ENCODE measurements at regions not wholly inside any gene's neighbourhood (a gene's known extent, or its start where the extent isn't known, plus 50 kb on each side); places are given as distances from the start of the nearest gene placed in this dataset.
A peak's percentile ranks its signal among the peaks of the same experiment; 100 is the strongest.

DNA sequence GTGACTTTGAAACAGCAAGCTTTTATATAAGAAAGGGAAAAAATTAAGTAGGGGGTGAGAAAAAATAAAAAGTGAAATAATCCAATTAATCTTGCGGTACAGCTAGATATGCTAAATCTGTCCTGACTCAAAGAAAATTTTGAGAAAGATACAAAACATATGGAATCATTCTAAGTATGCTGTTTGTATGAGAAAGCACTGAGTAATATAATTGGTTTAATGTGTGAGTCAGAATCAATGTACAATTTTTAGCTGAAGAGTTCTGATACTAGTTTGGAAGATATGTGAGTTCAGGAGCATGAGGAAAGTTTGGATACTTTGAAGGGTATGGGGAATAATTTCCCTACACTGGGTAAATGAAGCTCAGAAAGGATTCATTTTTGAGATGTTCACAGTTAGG lies 190.9 kb upstream of the RASSF8 start:
- no peak overlapping the region for H3K27ac ChIP-seq (ENCODE audit: low read depth, low read length)
- TF ChIP-seq, protein P1, sequence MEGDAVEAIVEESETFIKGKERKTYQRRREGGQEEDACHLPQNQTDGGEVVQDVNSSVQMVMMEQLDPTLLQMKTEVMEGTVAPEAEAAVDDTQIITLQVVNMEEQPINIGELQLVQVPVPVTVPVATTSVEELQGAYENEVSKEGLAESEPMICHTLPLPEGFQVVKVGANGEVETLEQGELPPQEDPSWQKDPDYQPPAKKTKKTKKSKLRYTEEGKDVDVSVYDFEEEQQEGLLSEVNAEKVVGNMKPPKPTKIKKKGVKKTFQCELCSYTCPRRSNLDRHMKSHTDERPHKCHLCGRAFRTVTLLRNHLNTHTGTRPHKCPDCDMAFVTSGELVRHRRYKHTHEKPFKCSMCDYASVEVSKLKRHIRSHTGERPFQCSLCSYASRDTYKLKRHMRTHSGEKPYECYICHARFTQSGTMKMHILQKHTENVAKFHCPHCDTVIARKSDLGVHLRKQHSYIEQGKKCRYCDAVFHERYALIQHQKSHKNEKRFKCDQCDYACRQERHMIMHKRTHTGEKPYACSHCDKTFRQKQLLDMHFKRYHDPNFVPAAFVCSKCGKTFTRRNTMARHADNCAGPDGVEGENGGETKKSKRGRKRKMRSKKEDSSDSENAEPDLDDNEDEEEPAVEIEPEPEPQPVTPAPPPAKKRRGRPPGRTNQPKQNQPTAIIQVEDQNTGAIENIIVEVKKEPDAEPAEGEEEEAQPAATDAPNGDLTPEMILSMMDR (IDR thresholded peaks at IDR 0.05; ENCODE audit: low read depth, low read length), result no peak
- H3K9me3 ChIP-seq (ENCODE audit: control insufficient read depth, insufficient read depth, low read length), result no peaks in the 10 kb centered on the region
- DNase-seq (ENCODE audit: low read depth, low spot score), result no peak
- no peak overlapping the region for H3K4me3 ChIP-seq (ENCODE audit: low read depth, low read length)
- ChIA-PET POLR2A (interaction anchor here (0.5 to 0.9 kb wide), 3 partner anchors 19 to 63 kb away, joined by 3 to 4 read pairs (median 4); no protein-coding TSS in a partner anchor), CTCF (no interaction called here)
- no peaks in the 10 kb centered on the region for H3K27me3 ChIP-seq (ENCODE audit: control insufficient read depth, insufficient read depth, low read length)

DNA sequence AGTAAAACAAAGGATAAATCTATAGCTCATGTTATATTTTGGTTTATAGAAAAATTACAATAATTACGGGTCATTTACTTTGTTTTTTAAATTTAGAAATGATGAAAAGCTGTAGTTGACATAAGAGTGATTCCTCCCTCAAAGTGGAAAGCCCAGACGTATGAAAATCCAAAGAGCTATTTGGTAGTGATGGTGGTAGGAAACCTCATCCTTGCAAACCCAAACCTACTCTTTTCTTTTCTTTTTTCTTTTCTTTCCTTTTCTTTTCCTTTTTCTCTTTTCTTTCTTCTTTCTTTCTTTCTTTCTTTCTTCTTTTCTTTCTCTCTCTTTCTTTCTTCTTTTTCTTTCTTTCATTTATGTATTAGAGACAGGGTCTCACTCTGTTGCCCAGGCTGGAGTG lies 190.3 kb upstream of the RASSF8 start:
- TF ChIP-seq, protein P1 (IDR thresholded peaks at IDR 0.05; ENCODE audit: low read depth, low read length), result no peak
- POLR2A ChIA-PET, result interaction anchor here (0.5 to 0.9 kb wide), 3 partner anchors 18 to 62 kb away, joined by 3 to 4 read pairs (median 4); no protein-coding TSS in a partner anchor
- CTCF ChIA-PET, result interaction anchor here (1.1 kb wide), 1 partner anchor 331 kb away, joined by 3 read pairs; no protein-coding TSS in a partner anchor
- Histone ChIP-seq H3K27me3 (ENCODE audit: control insufficient read depth, insufficient read depth, low read length) (no peaks in the 10 kb centered on the region), H3K27ac (ENCODE audit: low read depth, low read length) (no peak overlapping the region), H3K4me3 (ENCODE audit: low read depth, low read length) (no peak overlapping the region), H3K9me3 (ENCODE audit: control insufficient read depth, insufficient read depth, low read length) (no peaks in the 10 kb centered on the region)
- DNase-seq (ENCODE audit: low read depth, low spot score), result no peak

DNA sequence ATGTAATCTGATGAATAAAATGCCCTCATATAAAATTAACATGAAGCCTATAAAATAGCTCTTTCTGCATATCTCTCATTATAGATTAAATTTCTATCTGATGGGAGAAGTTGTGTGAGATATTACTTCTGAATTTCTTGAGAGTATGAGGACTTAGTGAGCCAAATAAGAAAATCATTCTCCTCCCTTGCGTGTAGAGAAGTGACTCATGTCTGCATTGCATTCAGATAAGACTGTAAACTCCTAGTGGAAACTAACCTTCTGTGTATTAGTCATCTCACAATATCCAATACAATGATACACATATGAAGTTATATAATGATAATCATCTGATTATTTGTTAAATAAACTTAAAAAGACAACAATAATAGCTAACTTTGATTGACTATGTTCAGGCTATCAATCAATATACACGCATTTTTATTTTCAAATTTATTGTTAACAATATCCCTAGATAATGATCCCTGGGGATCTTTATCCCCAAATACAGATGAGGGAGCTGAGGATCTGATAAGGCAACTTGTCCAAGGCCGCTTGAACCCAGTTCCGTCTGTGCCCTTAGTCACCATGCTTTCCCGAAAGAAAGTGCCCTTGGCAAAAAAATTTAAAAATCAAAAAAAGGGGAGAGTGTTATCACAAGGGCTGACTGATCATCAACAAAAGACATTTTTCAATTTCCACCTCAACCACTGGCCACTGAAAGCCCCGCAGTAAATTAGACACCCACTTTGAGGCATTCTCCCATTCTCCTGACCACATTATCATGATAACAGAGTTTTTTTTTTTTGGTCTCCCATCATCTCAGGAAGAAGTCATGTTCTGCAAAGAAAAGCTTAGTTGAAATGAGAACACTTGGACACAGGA lies 189.2 kb upstream of the RASSF8 start:
- H3K27me3 ChIP-seq (ENCODE audit: control insufficient read depth, insufficient read depth, low read length), result no peaks in the 10 kb centered on the region
- TF ChIP-seq, protein P1 (IDR thresholded peaks at IDR 0.05; ENCODE audit: low read depth, low read length), result no peak
- H3K27ac ChIP-seq (ENCODE audit: low read depth, low read length), result no peak overlapping the region
- no peaks in the 10 kb centered on the region for H3K9me3 ChIP-seq (ENCODE audit: control insufficient read depth, insufficient read depth, low read length)
- POLR2A ChIA-PET, result no interaction called here
- DNase-seq (ENCODE audit: low read depth, low spot score), result peak; percentile 49
- no peak overlapping the region for H3K4me3 ChIP-seq (ENCODE audit: low read depth, low read length)
- CTCF ChIA-PET, result interaction anchor here (1.0 to 1.1 kb wide), 2 partner anchors 211 to 332 kb away, joined by 3 read pairs; no protein-coding TSS in a partner anchor

DNA sequence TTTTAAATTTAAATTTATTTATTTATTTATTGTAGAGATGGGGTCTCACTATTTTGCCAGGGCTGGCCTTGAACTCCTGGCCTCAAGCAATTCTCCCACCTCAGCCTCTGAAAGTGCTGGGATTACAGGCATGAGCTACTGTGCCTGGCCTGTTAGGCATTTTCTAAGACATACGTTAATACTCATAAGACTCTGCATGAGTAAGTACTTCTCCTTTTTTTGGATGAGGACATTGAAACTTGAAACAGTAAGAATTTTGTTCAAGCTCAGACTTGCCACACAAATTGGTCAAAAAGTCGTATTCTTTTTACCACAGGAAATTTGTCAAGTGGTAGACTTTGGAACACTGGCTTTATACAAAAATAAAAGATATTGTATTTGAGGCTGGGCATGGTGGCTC lies 187.4 kb upstream of the RASSF8 start:
- Histone ChIP-seq H3K4me3 (ENCODE audit: low read depth, low read length) (no peak overlapping the region), H3K27me3 (ENCODE audit: control insufficient read depth, insufficient read depth, low read length) (no peaks in the 10 kb centered on the region), H3K27ac (ENCODE audit: low read depth, low read length) (no peak overlapping the region), H3K9me3 (ENCODE audit: control insufficient read depth, insufficient read depth, low read length) (no peaks in the 10 kb centered on the region)
- ChIA-PET CTCF (no interaction called here), POLR2A (interaction anchor here (0.7 kb wide), 1 partner anchor 109 kb away, joined by 3 read pairs; no protein-coding TSS in a partner anchor)
- DNase-seq (ENCODE audit: low read depth, low spot score), result no peak
- TF ChIP-seq, protein P1 (IDR thresholded peaks at IDR 0.05; ENCODE audit: low read depth, low read length), result no peak

DNA sequence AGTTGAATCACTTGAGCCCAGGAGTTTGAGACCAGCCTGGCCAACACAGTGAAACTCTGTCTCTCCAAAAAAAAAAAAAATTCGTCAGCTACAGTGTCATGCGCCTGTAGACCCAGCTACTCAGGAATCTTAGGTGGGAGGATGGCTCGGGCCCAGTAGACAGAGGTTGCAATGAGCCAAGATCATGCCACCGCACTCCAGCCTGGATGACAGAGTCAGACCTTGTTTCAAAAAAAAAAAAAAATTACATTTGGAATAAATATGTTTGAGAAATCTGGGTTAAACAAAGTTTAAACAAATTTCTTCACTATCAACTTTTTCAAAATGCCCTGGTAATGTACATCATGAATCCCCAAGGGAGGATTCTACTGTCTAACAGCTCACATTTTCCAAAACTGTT lies 187.0 kb upstream of the RASSF8 start:
- Histone ChIP-seq H3K4me3 (ENCODE audit: low read depth, low read length) (no peak overlapping the region), H3K27me3 (ENCODE audit: control insufficient read depth, insufficient read depth, low read length) (no peaks in the 10 kb centered on the region), H3K9me3 (ENCODE audit: control insufficient read depth, insufficient read depth, low read length) (no peaks in the 10 kb centered on the region), H3K27ac (ENCODE audit: low read depth, low read length) (no peak overlapping the region)
- DNase-seq (ENCODE audit: low read depth, low spot score), result no peak
- TF ChIP-seq, protein P1 (IDR thresholded peaks at IDR 0.05; ENCODE audit: low read depth, low read length), result no peak
- ChIA-PET POLR2A (interaction anchor here (0.7 kb wide), 1 partner anchor 108 kb away, joined by 3 read pairs; no protein-coding TSS in a partner anchor), CTCF (no interaction called here)

Measured in AG04450 (cell line).